ENCODE measurements at regions not wholly inside any gene's neighbourhood (a gene's known extent, or its start where the extent isn't known, plus 50 kb on each side); places are given as distances from the start of the nearest gene placed in this dataset.
A peak's percentile ranks its signal among the peaks of the same experiment; 100 is the strongest.
"Not testable (repeated sequence)": the region's sequence is repeated elsewhere in the genome, so short reads cannot be mapped to it uniquely, and the experiment has no call there.

- DNase-seq (ENCODE audit: low read depth): no peak
- in situ Hi-C loops (cut with HindIII; ENCODE audit: low pct_unique_long_range_greater_than_20kb, low sequenced_read_pairs): no loop called here
These were observed 376.1 kb upstream of the CHRM2 start for GRCh38 chr7:136492366-136492765.

GRCh38 chr7:136489808-136490207 lies 378.6 kb upstream of the CHRM2 start:
- no peak for DNase-seq (ENCODE audit: low read depth)
- in situ Hi-C loops (cut with HindIII; ENCODE audit: low pct_unique_long_range_greater_than_20kb, low sequenced_read_pairs): no loop called here

GRCh38 chr7:136480901-136481300 lies 387.6 kb upstream of the CHRM2 start:
- in situ Hi-C loops (cut with HindIII; ENCODE audit: low pct_unique_long_range_greater_than_20kb, low sequenced_read_pairs): no loop called here
- DNase-seq (ENCODE audit: low read depth): no peak

- in situ Hi-C loops (cut with HindIII; ENCODE audit: low pct_unique_long_range_greater_than_20kb, low sequenced_read_pairs): no loop called here
- DNase-seq (ENCODE audit: low read depth): no peak
These were observed 388.5 kb upstream of the CHRM2 start for GRCh38 chr7:136479922-136480321.

GRCh38 chr7:136470179-136470578 lies 398.3 kb upstream of the CHRM2 start:
- DNase-seq (ENCODE audit: low read depth): no peak
- in situ Hi-C loops (cut with HindIII; ENCODE audit: low pct_unique_long_range_greater_than_20kb, low sequenced_read_pairs): no loop called here

- DNase-seq (ENCODE audit: low read depth): no peak
- in situ Hi-C loops (cut with HindIII; ENCODE audit: low pct_unique_long_range_greater_than_20kb, low sequenced_read_pairs): no loop called here
These were observed 415.5 kb upstream of the CHRM2 start for GRCh38 chr7:136452949-136453348.

- no peak for DNase-seq (ENCODE audit: low read depth)
- in situ Hi-C loops (cut with HindIII; ENCODE audit: low pct_unique_long_range_greater_than_20kb, low sequenced_read_pairs): no loop called here
These were observed 421.7 kb upstream of the CHRM2 start for GRCh38 chr7:136446751-136447150.

GRCh38 chr7:136441835-136442234 lies 426.6 kb upstream of the CHRM2 start:
- in situ Hi-C loops (cut with HindIII; ENCODE audit: low pct_unique_long_range_greater_than_20kb, low sequenced_read_pairs): no loop called here
- DNase-seq (ENCODE audit: low read depth): no peak

- in situ Hi-C loops (cut with HindIII; ENCODE audit: low pct_unique_long_range_greater_than_20kb, low sequenced_read_pairs); DNase-seq (ENCODE audit: low read depth): not testable (repeated sequence)
These were observed 436.7 kb upstream of the CHRM2 start for GRCh38 chr7:136431736-136432135.

GRCh38 chr7:136424058-136424457 lies 444.4 kb upstream of the CHRM2 start:
- DNase-seq (ENCODE audit: low read depth): no peak
- in situ Hi-C loops (cut with HindIII; ENCODE audit: low pct_unique_long_range_greater_than_20kb, low sequenced_read_pairs): no loop called here

- DNase-seq (ENCODE audit: low read depth); in situ Hi-C loops (cut with HindIII; ENCODE audit: low pct_unique_long_range_greater_than_20kb, low sequenced_read_pairs): not testable (repeated sequence)
These were observed 442.6 kb upstream of the MTPN start for GRCh38 chr7:136419740-136420139.

GRCh38 chr7:136412952-136413351 lies 435.8 kb upstream of the MTPN start:
- DNase-seq (ENCODE audit: low read depth): no peak
- in situ Hi-C loops (cut with HindIII; ENCODE audit: low pct_unique_long_range_greater_than_20kb, low sequenced_read_pairs): no loop called here

GRCh38 chr7:136405931-136406777 lies 429.0 kb upstream of the MTPN start:
- in situ Hi-C loops (cut with HindIII; ENCODE audit: low pct_unique_long_range_greater_than_20kb, low sequenced_read_pairs): no loop called here
- peak; percentile 54 for DNase-seq (ENCODE audit: low read depth)

- DNase-seq (ENCODE audit: low read depth): no peak
- in situ Hi-C loops (cut with HindIII; ENCODE audit: low pct_unique_long_range_greater_than_20kb, low sequenced_read_pairs): no loop called here
These were observed 426.4 kb upstream of the MTPN start for GRCh38 chr7:136403591-136403990.

- in situ Hi-C loops (cut with HindIII; ENCODE audit: low pct_unique_long_range_greater_than_20kb, low sequenced_read_pairs): no loop called here
- DNase-seq (ENCODE audit: low read depth): no peak
These were observed 423.7 kb upstream of the MTPN start for GRCh38 chr7:136400877-136401276.

- no peak for DNase-seq (ENCODE audit: low read depth)
- in situ Hi-C loops (cut with HindIII; ENCODE audit: low pct_unique_long_range_greater_than_20kb, low sequenced_read_pairs): no loop called here
These were observed 422.2 kb upstream of the MTPN start for GRCh38 chr7:136399385-136399784.

- in situ Hi-C loops (cut with HindIII; ENCODE audit: low pct_unique_long_range_greater_than_20kb, low sequenced_read_pairs): no loop called here
- DNase-seq (ENCODE audit: low read depth): no peak
These were observed 415.7 kb upstream of the MTPN start for GRCh38 chr7:136392856-136393255.

- DNase-seq (ENCODE audit: low read depth): no peak
- in situ Hi-C loops (cut with HindIII; ENCODE audit: low pct_unique_long_range_greater_than_20kb, low sequenced_read_pairs): no loop called here
These were observed 414.2 kb upstream of the MTPN start for GRCh38 chr7:136391371-136391770.

- DNase-seq (ENCODE audit: low read depth): no peak
- in situ Hi-C loops (cut with HindIII; ENCODE audit: low pct_unique_long_range_greater_than_20kb, low sequenced_read_pairs): no loop called here
These were observed 412.8 kb upstream of the MTPN start for GRCh38 chr7:136389933-136390332.

GRCh38 chr7:136386876-136387275 lies 409.7 kb upstream of the MTPN start:
- DNase-seq (ENCODE audit: low read depth): no peak
- in situ Hi-C loops (cut with HindIII; ENCODE audit: low pct_unique_long_range_greater_than_20kb, low sequenced_read_pairs): no loop called here
